ENCODE measurements at regions not wholly inside any gene's neighbourhood (a gene's known extent, or its start where the extent isn't known, plus 50 kb on each side); places are given as distances from the start of the nearest gene placed in this dataset.

DNA sequence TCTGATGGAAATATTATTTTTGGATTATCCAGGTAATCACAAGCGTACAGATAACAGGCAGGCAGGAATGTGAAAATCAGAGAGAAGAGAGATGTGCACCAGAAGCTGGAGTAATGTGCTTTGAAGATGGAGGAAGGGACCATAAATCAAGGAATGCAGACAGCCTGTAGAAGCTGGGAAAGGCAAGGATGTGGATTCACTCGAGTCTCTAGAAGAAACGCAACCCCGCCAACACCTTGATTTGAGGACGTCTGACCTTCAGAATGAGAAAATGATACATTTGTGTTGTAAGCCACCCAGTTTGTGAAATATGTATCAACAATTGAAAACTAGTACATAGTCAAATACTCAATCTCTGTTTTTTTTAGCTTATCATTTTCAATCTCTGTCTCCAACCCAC, 207.6 kb upstream of the MPDZ start:
- TF ChIP-seq, protein P1, sequence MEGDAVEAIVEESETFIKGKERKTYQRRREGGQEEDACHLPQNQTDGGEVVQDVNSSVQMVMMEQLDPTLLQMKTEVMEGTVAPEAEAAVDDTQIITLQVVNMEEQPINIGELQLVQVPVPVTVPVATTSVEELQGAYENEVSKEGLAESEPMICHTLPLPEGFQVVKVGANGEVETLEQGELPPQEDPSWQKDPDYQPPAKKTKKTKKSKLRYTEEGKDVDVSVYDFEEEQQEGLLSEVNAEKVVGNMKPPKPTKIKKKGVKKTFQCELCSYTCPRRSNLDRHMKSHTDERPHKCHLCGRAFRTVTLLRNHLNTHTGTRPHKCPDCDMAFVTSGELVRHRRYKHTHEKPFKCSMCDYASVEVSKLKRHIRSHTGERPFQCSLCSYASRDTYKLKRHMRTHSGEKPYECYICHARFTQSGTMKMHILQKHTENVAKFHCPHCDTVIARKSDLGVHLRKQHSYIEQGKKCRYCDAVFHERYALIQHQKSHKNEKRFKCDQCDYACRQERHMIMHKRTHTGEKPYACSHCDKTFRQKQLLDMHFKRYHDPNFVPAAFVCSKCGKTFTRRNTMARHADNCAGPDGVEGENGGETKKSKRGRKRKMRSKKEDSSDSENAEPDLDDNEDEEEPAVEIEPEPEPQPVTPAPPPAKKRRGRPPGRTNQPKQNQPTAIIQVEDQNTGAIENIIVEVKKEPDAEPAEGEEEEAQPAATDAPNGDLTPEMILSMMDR (IDR thresholded peaks at IDR 0.05) = no peak
- TF ChIP-seq EZH2 (IDR thresholded peaks at IDR 0.05; ENCODE audit: borderline replicate concordance, insufficient read depth, low read depth, low read length, poor library complexity, severe bottlenecking) = no peak

Data from B cell (primary cell).